H1 (cell line): ENCODE measurements at regions not wholly inside any gene's neighbourhood (a gene's known extent, or its start where the extent isn't known, plus 50 kb on each side); places are given as distances from the start of the nearest gene placed in this dataset.

ENCODE experiments used
- CTCF ChIA-PET: fragments of 300-600 bp; sonication (Branson Sonifier 250); formaldehyde crosslinking; loops from one replicate; lab custom pipeline; 2021; ENCODE audit not compliant: partially characterized antibody; lab: Charles Lee
- POLR2A ChIA-PET: fragments of 300-600 bp; sonication (Branson Sonifier 250); formaldehyde crosslinking; loops from one replicate; lab custom pipeline; 2021; ENCODE audit warnings: inconsistent platforms; ENCODE audit not compliant: partially characterized antibody; lab: Charles Lee
- DNase-seq, 2 experiments: peaks; one replicate each; pipeline versions ENCODE4 v3.0.0 to v3.0.0-alpha.2; 2010 to 2022; ENCODE audit warnings: low spot score in 2 of 2, low read depth in 1 of 2, mixed read lengths in 1 of 2
- FAIRE-seq: peaks from 2 replicates; lab custom pipeline; 2011; peaks lifted over from hg19 to GRCh38; lab: Jason Lieb, UNC
- H2AFZ ChIP-seq: 2 replicates; pipeline ENCODE4 v1.8.1; 2012; ENCODE audit warnings: low read length, inconsistent platforms
- H2AK5ac ChIP-seq: 2 replicates; pipeline ENCODE4 v1.6.1; 2013; ENCODE audit warnings: low read depth, low read length
- H2BK120ac ChIP-seq: replicated peaks from 2 replicates; pipeline ENCODE3; 2013; ENCODE audit warnings: low read depth, low read length, inconsistent platforms
- H2BK12ac ChIP-seq: 2 replicates; pipeline ENCODE4 v1.6.1; 2013; ENCODE audit warnings: low read depth, low read length
- H2BK15ac ChIP-seq: 2 replicates; pipeline ENCODE4 v1.6.1; 2013; ENCODE audit warnings: low read length
- H2BK20ac ChIP-seq: 2 replicates; pipeline ENCODE4 v1.6.1; 2013; ENCODE audit warnings: low read length
- H2BK5ac ChIP-seq: 2 replicates; pipeline ENCODE4 v1.6.1; 2013; ENCODE audit warnings: low read depth, low read length
- H3K14ac ChIP-seq: 2 replicates; pipeline ENCODE4 v1.6.1; 2013; ENCODE audit warnings: inconsistent platforms; ENCODE audit not compliant: insufficient read length
- H3K18ac ChIP-seq: 2 replicates; pipeline ENCODE4 v1.6.1; 2013; ENCODE audit warnings: low read length; ENCODE audit errors: extremely low read depth
- H3K23ac ChIP-seq: 2 replicates; pipeline ENCODE4 v1.6.1; 2013; ENCODE audit warnings: inconsistent platforms; ENCODE audit not compliant: insufficient read length
- H3K23me2 ChIP-seq: 2 replicates; pipeline ENCODE4 v1.6.1; 2013; ENCODE audit warnings: low read depth, low read length
- H3K27ac ChIP-seq: 2 replicates; pipeline ENCODE4 v1.6.1; 2011; ENCODE audit warnings: low read depth, low read length, inconsistent platforms
- H3K27me3 ChIP-seq, 4 experiments: replicated peaks in 1 of 4; 1 replicate in 1 of 4; 2 replicates in 3 of 4; pipeline versions ENCODE4 v1.6.1 to v1.8.1; 2011 to 2013; ENCODE audit warnings: low read length in 3 of 4, mild to moderate bottlenecking in 3 of 4, inconsistent platforms in 2 of 4, mixed read lengths in 2 of 4, moderate library complexity in 1 of 4; ENCODE audit not compliant: control insufficient read depth in 3 of 4, insufficient read depth in 3 of 4; ENCODE audit errors: extremely low read depth in 1 of 4
- H3K36me3 ChIP-seq, 4 experiments: 2 replicates each; pipeline versions ENCODE4 v1.6.1 to v1.8.1; 2011 to 2013; ENCODE audit warnings: mild to moderate bottlenecking in 4 of 4, low read length in 3 of 4, moderate library complexity in 2 of 4, control low read depth in 1 of 4, inconsistent platforms in 1 of 4; ENCODE audit not compliant: insufficient read depth in 4 of 4, control insufficient read depth in 2 of 4
- H3K4ac ChIP-seq: replicated peaks from 2 replicates; pipeline ENCODE3; 2013; ENCODE audit warnings: low read length, low read depth, mixed read lengths, inconsistent platforms; ENCODE audit not compliant: insufficient read length
- H3K4me1 ChIP-seq, 4 experiments: replicated peaks in 1 of 4; 1 replicate in 1 of 4; 2 replicates in 3 of 4; pipeline versions ENCODE4 v1.6.1 to v1.8.1; 2011 to 2013; ENCODE audit warnings: low read length in 3 of 4, inconsistent platforms in 2 of 4, mixed read lengths in 1 of 4; ENCODE audit not compliant: insufficient read depth in 4 of 4, control insufficient read depth in 3 of 4
- H3K4me2 ChIP-seq, 2 experiments: 2 replicates each; pipeline versions ENCODE4 v1.6.1 to v1.8.1; 2011 to 2013; ENCODE audit warnings: low read depth in 2 of 2, low read length in 2 of 2, control low read depth in 1 of 2, inconsistent platforms in 1 of 2, mild to moderate bottlenecking in 1 of 2; ENCODE audit not compliant: insufficient read depth in 1 of 2
- H3K4me3 ChIP-seq, 4 experiments: fragments of 200-600, 300-600 bp in 1 of 4; sonication (generic), shearing (Covaris generic), sonication (Bioruptor Twin) in 1 of 4; 2 replicates each; pipeline versions ENCODE4 v1.5.1 to v1.8.1; 2011 to 2016; ENCODE audit warnings: low read length in 4 of 4, low read depth in 3 of 4, control low read depth in 2 of 4, inconsistent platforms in 2 of 4, mild to moderate bottlenecking in 2 of 4, mixed read lengths in 1 of 4, moderate library complexity in 1 of 4; ENCODE audit not compliant: insufficient read depth in 2 of 4; ENCODE audit errors: extremely low read depth in 1 of 4
- H3K56ac ChIP-seq: replicated peaks from 2 replicates; pipeline ENCODE3; 2013; ENCODE audit warnings: low read depth, mild to moderate bottlenecking, mixed read lengths, low read length, inconsistent platforms; ENCODE audit not compliant: insufficient read length
- H3K79me1 ChIP-seq: 2 replicates; pipeline ENCODE4 v1.6.1; 2013; ENCODE audit warnings: low read depth, low read length, control low read depth
- H3K79me2 ChIP-seq, 2 experiments: 2 replicates each; pipeline versions ENCODE4 v1.6.1 to v1.8.1; 2012 to 2013; ENCODE audit warnings: low read length in 2 of 2, mild to moderate bottlenecking in 2 of 2, inconsistent platforms in 1 of 2; ENCODE audit not compliant: insufficient read depth in 2 of 2, control insufficient read depth in 1 of 2
- H3K9ac ChIP-seq, 4 experiments: replicated peaks in 1 of 4; 1 replicate in 1 of 4; 2 replicates in 3 of 4; pipeline versions ENCODE4 v1.6.1 to v1.8.1; 2011 to 2013; ENCODE audit warnings: low read depth in 3 of 4, low read length in 3 of 4, control low read depth in 2 of 4, mild to moderate bottlenecking in 2 of 4, moderate library complexity in 2 of 4, inconsistent platforms in 1 of 4; ENCODE audit errors: extremely low read depth in 1 of 4
- H3K9me3 ChIP-seq, 2 experiments: 2 replicates each; pipeline versions ENCODE4 v1.6.1 to v1.8.1; 2012 to 2013; ENCODE audit warnings: mild to moderate bottlenecking in 2 of 2, moderate library complexity in 2 of 2, control low read depth in 1 of 2, inconsistent platforms in 1 of 2, low read depth in 1 of 2, low read length in 1 of 2, mixed read lengths in 1 of 2; ENCODE audit not compliant: insufficient read depth in 2 of 2
- H4K20me1 ChIP-seq, 2 experiments: replicated peaks in 1 of 2; 2 replicates each; pipeline versions ENCODE3 to v1.8.1; 2011 to 2013; ENCODE audit warnings: inconsistent platforms in 2 of 2, low read length in 2 of 2, mild to moderate bottlenecking in 1 of 2; ENCODE audit not compliant: insufficient read depth in 2 of 2, control insufficient read depth in 1 of 2
- H4K5ac ChIP-seq: 2 replicates; pipeline ENCODE4 v1.6.1; 2013; ENCODE audit warnings: low read length, low read depth, mixed read lengths, inconsistent platforms; ENCODE audit not compliant: insufficient read length
- H4K8ac ChIP-seq: 2 replicates; pipeline ENCODE4 v1.8.0; 2013; ENCODE audit warnings: mild to moderate bottlenecking, moderate library complexity, low read length, inconsistent platforms; ENCODE audit not compliant: insufficient read depth; ENCODE audit errors: extremely low read depth
- H4K91ac ChIP-seq: replicated peaks from 2 replicates; pipeline ENCODE3; 2013; ENCODE audit warnings: low read length, mixed read lengths, inconsistent platforms; ENCODE audit not compliant: insufficient read length
- JUN ChIP-seq: IDR thresholded peaks from 2 replicates; pipeline ENCODE4 v1.6.1; 2011; ENCODE audit warnings: low read depth, mild to moderate bottlenecking, improper control_type of control experiment, low read length
- JUND ChIP-seq: IDR thresholded peaks from 2 replicates; pipeline ENCODE4 v1.6.1; 2011; ENCODE audit warnings: mild to moderate bottlenecking, improper control_type of control experiment, low read length
- KDM4A ChIP-seq: IDR thresholded peaks from one replicate; pipeline ENCODE4 v1.7.1; 2012; ENCODE audit warnings: low read depth, mild to moderate bottlenecking, moderate library complexity, low read length, inconsistent platforms; ENCODE audit not compliant: severe bottlenecking
- KDM5A ChIP-seq: fragments of 200-600 bp; IDR thresholded peaks from 2 replicates; pipeline ENCODE4 v1.7.1; 2012; ENCODE audit warnings: mild to moderate bottlenecking, low read length, inconsistent platforms, mixed read lengths
- NRF1 ChIP-seq: IDR thresholded peaks from 2 replicates; pipeline ENCODE4 v1.6.1; 2011; ENCODE audit warnings: mild to moderate bottlenecking, low read depth, low read length, improper control_type of control experiment
- POU5F1 ChIP-seq: IDR thresholded peaks from 2 replicates; pipeline ENCODE4 v1.6.1; 2011; ENCODE audit warnings: low read depth, mild to moderate bottlenecking, low read length, moderate library complexity
- RNF2 ChIP-seq: fragments of 200-900, 300-1000 bp; sonication (generic); IDR thresholded peaks from 2 replicates; pipeline ENCODE4 v1.7.1; 2016; ENCODE audit warnings: borderline replicate concordance, low read depth, mild to moderate bottlenecking, antibody characterized with exemption, low read length; ENCODE audit not compliant: poor library complexity, severe bottlenecking; ENCODE audit errors: missing control alignments
- SAP30 ChIP-seq: fragments of 300-600 bp; sonication (generic); IDR thresholded peaks from 2 replicates; pipeline ENCODE4 v1.7.1; 2012; ENCODE audit warnings: low read length, moderate library complexity, mild to moderate bottlenecking, inconsistent platforms; ENCODE audit not compliant: insufficient read depth, insufficient replicate concordance
- SP2 ChIP-seq: IDR thresholded peaks from 2 replicates; pipeline ENCODE4 v1.6.1; 2012; ENCODE audit warnings: mild to moderate bottlenecking, low read length, inconsistent platforms
- SP4 ChIP-seq: IDR thresholded peaks from 2 replicates; pipeline ENCODE4 v1.6.1; 2012; ENCODE audit warnings: low read length, inconsistent platforms
- WGBS, 2 experiments: shearing (Covaris generic) in 1 of 2; methylation state at CpG; one replicate each; pipeline versions ENCODE4 v1.1.6 to v1.1.7; 2013 to 2015; ENCODE audit warnings: low lambda C conversion rate in 2 of 2, mixed read lengths in 2 of 2, inconsistent platforms in 1 of 2, low coverage in 1 of 2, missing lambda C conversion rate in 1 of 2; ENCODE audit not compliant: insufficient replicate concordance in 2 of 2, insufficient coverage in 1 of 2, insufficient read length in 1 of 2; ENCODE audit errors: extremely low coverage in 1 of 2, missing lambda C conversion rate in 1 of 2; 5-methylcytosine and 5-hydroxymethylcytosine counted together

DNA sequence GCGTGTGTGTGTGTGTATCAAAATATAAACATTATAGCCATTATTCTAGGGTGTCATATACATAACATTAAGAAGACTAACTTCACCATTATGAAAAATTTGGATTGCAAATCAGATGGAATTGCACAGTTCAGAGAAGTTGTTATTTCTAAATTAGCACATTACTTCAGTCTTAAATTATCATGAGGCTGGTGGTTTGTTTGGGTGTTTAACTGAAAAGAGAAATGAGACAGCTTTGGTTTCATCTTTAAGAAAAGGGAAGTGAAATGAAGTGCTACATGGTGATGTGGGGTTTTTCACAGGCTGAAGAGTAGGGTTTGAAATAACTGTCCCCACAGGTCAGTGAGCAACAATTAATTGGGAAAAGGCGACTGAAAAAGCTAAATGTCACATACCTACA is 161.2 kb upstream of the XIRP2 start:
- TF ChIP-seq SP4, result no peak
- TF ChIP-seq KDM5A, result no peak
- TF ChIP-seq SAP30, result no peak
- no peak for TF ChIP-seq JUND
- TF ChIP-seq JUN, result no peak
- no peak for TF ChIP-seq RNF2
- TF ChIP-seq SP2, result no peak
- TF ChIP-seq NRF1, result no peak
- no peak for TF ChIP-seq POU5F1
- TF ChIP-seq KDM4A, result no peak
- H3K23ac ChIP-seq, result no peak overlapping the region
- H3K4me1 ChIP-seq, result no peaks in the 10 kb centered on the region
- no peak overlapping the region for H2BK12ac ChIP-seq
- H4K20me1 ChIP-seq, result no peaks in the 10 kb centered on the region
- H3K27me3 ChIP-seq, result no peaks in the 10 kb centered on the region
- H3K4me2 ChIP-seq, result no peak overlapping the region
- H2BK20ac ChIP-seq, result no peak overlapping the region
- H4K8ac ChIP-seq, result no peak overlapping the region
- no peak overlapping the region for H3K4me3 ChIP-seq
- no peak overlapping the region for H3K56ac ChIP-seq
- no peak overlapping the region for H3K4ac ChIP-seq
- 0 out of 4 replicates have a peak, but pooled peaks cover 0 to 7% of the 10 kb centered on the region in 2 experiments for H3K9me3 ChIP-seq
- H3K14ac ChIP-seq, result no peak overlapping the region
- 81% methylated on average over 2 of the region's 2 CpGs; no CpG with 5 or more reads in 1 of the 2 experiments for WGBS, 2 experiments
- H3K18ac ChIP-seq, result no peak overlapping the region
- H3K79me2 ChIP-seq, result no peaks in the 10 kb centered on the region
- H2BK5ac ChIP-seq, result no peak overlapping the region
- no peak overlapping the region for H2AFZ ChIP-seq
- H4K5ac ChIP-seq, result no peak overlapping the region
- no peaks in the 10 kb centered on the region for H3K79me1 ChIP-seq
- FAIRE-seq (no peak), DNase-seq (no peak)
- H2BK120ac ChIP-seq, result no peak overlapping the region
- no peak overlapping the region for H3K27ac ChIP-seq
- H2AK5ac ChIP-seq, result no peak overlapping the region
- H3K36me3 ChIP-seq, result no peaks in the 10 kb centered on the region
- CTCF ChIA-PET, result no interaction called here
- H4K91ac ChIP-seq, result no peak overlapping the region
- no peak overlapping the region for H3K9ac ChIP-seq
- H2BK15ac ChIP-seq, result no peak overlapping the region
- POLR2A ChIA-PET, result no interaction called here
- no peaks in the 10 kb centered on the region for H3K23me2 ChIP-seq
